CD8-positive, alpha-beta memory T cell (primary cell): ENCODE measurements at regions not wholly inside any gene's neighbourhood (a gene's known extent, or its start where the extent isn't known, plus 50 kb on each side); places are given as distances from the start of the nearest gene placed in this dataset.

ENCODE experiments used
- CTCF ChIA-PET: fragments of 350-600 bp; sonication (Branson Sonifier 250); formaldehyde crosslinking; loops from one replicate; lab custom pipeline; 2021; ENCODE audit warnings: antibody characterized with exemption; lab: Charles Lee
- POLR2A ChIA-PET: fragments of 350-600 bp; sonication (Branson Sonifier 250); formaldehyde crosslinking; loops from one replicate; lab custom pipeline; 2021; ENCODE audit warnings: antibody characterized with exemption; lab: Charles Lee
- DNase-seq, 5 donors: peaks; one replicate each; pipeline versions ENCODE4 v3.0.0 to v3.0.0-alpha.2; 2020 to 2022; ENCODE audit warnings: mixed read lengths in 1 of 5
- H3K27ac ChIP-seq: one replicate; pipeline ENCODE4 v1.7.0; 2013; ENCODE audit warnings: low read depth, mild to moderate bottlenecking, low read length, moderate library complexity
- H3K27me3 ChIP-seq: 2 replicates; pipeline ENCODE4 v1.7.0; 2013; ENCODE audit warnings: low read length, mild to moderate bottlenecking; ENCODE audit not compliant: insufficient read depth, poor library complexity, severe bottlenecking
- H3K36me3 ChIP-seq: 2 replicates; pipeline ENCODE4 v1.7.0; 2013; ENCODE audit warnings: mild to moderate bottlenecking, low read length, moderate library complexity; ENCODE audit not compliant: insufficient read depth
- H3K4me1 ChIP-seq: 2 replicates; pipeline ENCODE4 v1.7.0; 2013; ENCODE audit warnings: mild to moderate bottlenecking, low read length, moderate library complexity; ENCODE audit not compliant: insufficient read depth
- H3K4me3 ChIP-seq: 2 replicates; pipeline ENCODE4 v1.7.0; 2013; ENCODE audit warnings: mild to moderate bottlenecking, low read length
- H3K9me3 ChIP-seq: 2 replicates; pipeline ENCODE4 v1.7.0; 2013; ENCODE audit warnings: mild to moderate bottlenecking, low read length
- H3K27ac Mint-ChIP-seq, 8 donors: one replicate each; pipeline ENCODE4 v1.8.0; 2020 to 2021; ENCODE audit warnings: mixed read lengths in 8 of 8, mild to moderate bottlenecking in 6 of 8, inconsistent platforms in 3 of 8, moderate library complexity in 3 of 8
- H3K27me3 Mint-ChIP-seq, 2 donors: one replicate each; pipeline ENCODE4 v1.8.0; 2020 to 2021; ENCODE audit warnings: mixed read lengths in 2 of 2, mild to moderate bottlenecking in 1 of 2, moderate library complexity in 1 of 2
- H3K36me3 Mint-ChIP-seq, 3 donors: one replicate each; pipeline ENCODE4 v1.8.0; 2020 to 2021; ENCODE audit warnings: mixed read lengths in 3 of 3, inconsistent platforms in 1 of 3, mild to moderate bottlenecking in 1 of 3
- H3K4me1 Mint-ChIP-seq, 3 donors: one replicate each; pipeline ENCODE4 v1.8.0; 2020 to 2021; ENCODE audit warnings: mixed read lengths in 3 of 3, inconsistent platforms in 1 of 3, mild to moderate bottlenecking in 1 of 3
- H3K4me3 Mint-ChIP-seq, 7 donors: one replicate each; pipeline ENCODE4 v1.8.0; 2020 to 2021; ENCODE audit warnings: mixed read lengths in 7 of 7, mild to moderate bottlenecking in 6 of 7, moderate library complexity in 4 of 7, inconsistent platforms in 2 of 7
- H3K9me3 Mint-ChIP-seq, 5 donors: one replicate each; pipeline ENCODE4 v1.8.0; 2020 to 2022; ENCODE audit warnings: mixed read lengths in 5 of 5, mild to moderate bottlenecking in 3 of 5, moderate library complexity in 2 of 5, inconsistent platforms in 1 of 5

DNA sequence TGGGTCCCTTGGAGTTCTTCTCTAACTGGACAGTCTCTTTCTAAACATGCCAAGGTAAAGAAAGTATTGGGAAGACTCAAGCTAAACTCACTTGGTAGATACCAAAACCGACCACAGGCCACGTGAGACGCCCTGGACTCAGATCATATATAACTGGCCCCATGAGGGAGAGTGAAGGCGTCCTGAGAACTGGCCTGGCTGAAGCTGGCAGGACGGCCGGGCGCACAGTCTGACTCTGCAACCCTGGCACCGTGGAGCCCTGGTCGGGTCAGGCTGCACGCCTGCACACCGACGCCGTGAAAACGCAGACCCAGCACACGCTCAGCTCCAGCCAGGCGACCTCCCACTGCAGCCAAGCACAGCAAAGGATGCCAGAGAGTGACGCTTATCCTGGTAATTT is 122.5 kb upstream of the SPACA7 start:
- Mint-ChIP-seq H3K36me3 (no peaks in the 10 kb centered on the region), H3K27me3 (peaks cover 3 to 4% of the 10 kb centered on the region in 2 donors), H3K4me1 (no peaks in the 10 kb centered on the region)

DNA sequence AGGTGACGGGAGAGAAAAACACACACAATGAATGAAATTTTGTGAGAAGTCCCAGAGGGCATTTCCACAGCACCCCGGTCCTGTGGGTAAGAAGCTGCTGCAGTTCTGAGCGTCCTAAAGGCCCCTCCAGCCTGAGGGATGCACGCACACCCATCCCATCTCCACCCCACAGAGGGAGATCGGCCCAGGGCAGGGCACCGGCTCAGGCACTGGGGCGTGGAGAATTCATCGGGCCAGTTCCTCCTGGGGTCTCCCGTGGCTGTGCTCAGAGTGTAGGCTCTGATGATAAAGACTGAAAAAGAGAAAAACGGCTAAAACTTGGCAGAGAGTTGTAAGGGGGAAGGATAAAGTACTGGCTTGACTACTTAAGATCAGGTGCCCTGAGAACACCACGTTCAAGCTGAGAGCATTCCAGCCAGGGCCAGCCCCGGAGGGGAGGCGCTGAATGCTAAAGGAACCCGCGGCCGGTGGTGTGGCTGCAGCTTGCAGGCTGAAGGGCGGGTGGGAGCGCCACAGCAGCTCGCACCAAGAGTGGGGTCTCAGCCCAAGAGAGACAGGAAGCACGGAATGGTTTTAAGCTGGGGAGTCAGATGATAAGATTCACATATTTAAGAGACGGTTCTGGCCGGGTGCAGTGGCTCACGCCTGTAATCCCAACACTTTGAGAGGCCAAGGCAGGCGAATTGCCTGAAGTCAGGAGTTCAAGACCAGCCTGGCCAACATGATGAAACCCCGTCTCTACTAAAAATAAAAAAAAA is 121.9 kb upstream of the SPACA7 start:
- Mint-ChIP-seq H3K27me3 (peaks cover 3 to 4% of the 10 kb centered on the region in 2 donors), H3K4me3 (no peak overlapping the region), H3K27ac (no peak overlapping the region), H3K4me1 (no peaks in the 10 kb centered on the region), H3K9me3 (no peaks in the 10 kb centered on the region), H3K36me3 (no peaks in the 10 kb centered on the region)
- Histone ChIP-seq H3K27me3 (no peaks in the 10 kb centered on the region), H3K27ac (no peak overlapping the region), H3K36me3 (no peaks in the 10 kb centered on the region), H3K4me1 (no peaks in the 10 kb centered on the region), H3K4me3 (no peak overlapping the region), H3K9me3 (no peaks in the 10 kb centered on the region)
- ChIA-PET CTCF (no interaction called here), POLR2A (no interaction called here)
- no peak for DNase-seq

More for the DNA sequence above, 122.5 kb upstream of the SPACA7 start:
- ChIA-PET POLR2A (no interaction called here), CTCF (no interaction called here)
- Histone ChIP-seq H3K27me3 (no peaks in the 10 kb centered on the region), H3K9me3 (no peaks in the 10 kb centered on the region), H3K36me3 (no peaks in the 10 kb centered on the region), H3K4me1 (no peaks in the 10 kb centered on the region), H3K4me3 (no peak overlapping the region), H3K27ac (no peak overlapping the region)
- peak overlapping the region in 1 of 7 donors; percentile 18 for H3K4me3 Mint-ChIP-seq
- no peak for DNase-seq
- no peak overlapping the region for H3K27ac Mint-ChIP-seq
- no peaks in the 10 kb centered on the region for H3K9me3 Mint-ChIP-seq

DNA sequence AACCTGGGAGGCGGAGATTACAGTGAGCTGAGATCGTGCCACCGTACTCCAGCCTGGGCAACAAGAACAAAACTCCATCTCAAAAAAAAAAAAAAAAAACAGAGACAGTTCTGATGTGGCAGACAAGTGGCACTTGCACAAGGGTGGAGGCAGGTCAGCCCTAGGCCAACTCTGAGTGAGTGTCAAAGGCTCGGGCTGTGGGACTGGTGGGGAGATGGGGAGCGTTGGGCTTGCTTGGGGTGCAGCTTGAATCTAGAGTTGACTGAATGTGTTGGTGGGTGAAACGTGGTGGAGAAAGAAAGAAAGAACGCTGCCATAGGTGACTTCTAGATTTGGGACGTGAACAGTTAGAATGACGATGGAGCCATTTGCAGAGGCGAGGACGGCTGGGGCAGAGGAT is 121.3 kb upstream of the SPACA7 start:
- Histone ChIP-seq H3K27ac (no peak overlapping the region), H3K4me3 (no peak overlapping the region), H3K9me3 (no peaks in the 10 kb centered on the region), H3K4me1 (no peaks in the 10 kb centered on the region), H3K27me3 (no peaks in the 10 kb centered on the region), H3K36me3 (no peaks in the 10 kb centered on the region)
- H3K36me3 Mint-ChIP-seq, result no peaks in the 10 kb centered on the region
- POLR2A ChIA-PET, result no interaction called here
- no peak overlapping the region for H3K27ac Mint-ChIP-seq
- peaks cover 3 to 4% of the 10 kb centered on the region in 2 donors for H3K27me3 Mint-ChIP-seq
- no peaks in the 10 kb centered on the region for H3K4me1 Mint-ChIP-seq
- DNase-seq, result no peak
- no peak overlapping the region for H3K4me3 Mint-ChIP-seq
- CTCF ChIA-PET, result no interaction called here
- H3K9me3 Mint-ChIP-seq, result no peaks in the 10 kb centered on the region

DNA sequence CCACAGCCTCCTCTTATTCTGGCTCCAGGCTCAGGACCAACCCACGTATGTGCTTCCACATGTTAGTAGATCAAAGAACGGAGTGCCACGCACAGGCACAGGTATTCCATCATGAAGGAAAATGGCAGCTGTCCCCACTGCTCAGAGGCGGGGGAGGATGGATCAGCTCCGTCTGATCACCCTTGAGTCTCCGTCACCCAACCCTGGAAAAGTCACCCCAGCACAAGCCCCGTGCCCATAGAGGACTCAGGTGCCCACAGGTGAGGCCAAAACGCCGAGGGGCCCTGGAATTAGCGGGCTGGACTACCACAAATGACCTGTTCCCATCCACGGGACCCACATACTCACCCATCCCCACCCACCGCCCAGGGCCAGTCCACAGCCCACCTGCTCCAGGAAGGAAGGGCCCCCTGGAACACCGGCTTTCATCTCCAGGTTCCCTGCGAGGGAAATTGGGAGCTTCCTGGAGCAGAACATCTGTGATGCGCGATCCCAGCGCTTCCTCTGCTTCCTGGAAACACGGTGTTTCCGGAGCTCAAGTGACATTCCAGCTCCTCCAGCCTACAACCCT is 120.5 kb upstream of the SPACA7 start:
- H3K27ac ChIP-seq, result no peak overlapping the region
- ChIA-PET POLR2A (no interaction called here), CTCF (no interaction called here)
- peaks cover 3 to 4% of the 10 kb centered on the region in 2 donors for H3K27me3 Mint-ChIP-seq
- H3K36me3 ChIP-seq, result no peaks in the 10 kb centered on the region
- DNase-seq, result no peak
- H3K9me3 ChIP-seq, result no peaks in the 10 kb centered on the region
- no peak overlapping the region for H3K27ac Mint-ChIP-seq
- H3K36me3 Mint-ChIP-seq, result no peaks in the 10 kb centered on the region
- no peaks in the 10 kb centered on the region for H3K4me1 ChIP-seq
- no peaks in the 10 kb centered on the region for H3K27me3 ChIP-seq
- H3K4me1 Mint-ChIP-seq, result no peaks in the 10 kb centered on the region
- no peak overlapping the region for H3K4me3 ChIP-seq
- no peak overlapping the region for H3K4me3 Mint-ChIP-seq
- H3K9me3 Mint-ChIP-seq, result no peaks in the 10 kb centered on the region

DNA sequence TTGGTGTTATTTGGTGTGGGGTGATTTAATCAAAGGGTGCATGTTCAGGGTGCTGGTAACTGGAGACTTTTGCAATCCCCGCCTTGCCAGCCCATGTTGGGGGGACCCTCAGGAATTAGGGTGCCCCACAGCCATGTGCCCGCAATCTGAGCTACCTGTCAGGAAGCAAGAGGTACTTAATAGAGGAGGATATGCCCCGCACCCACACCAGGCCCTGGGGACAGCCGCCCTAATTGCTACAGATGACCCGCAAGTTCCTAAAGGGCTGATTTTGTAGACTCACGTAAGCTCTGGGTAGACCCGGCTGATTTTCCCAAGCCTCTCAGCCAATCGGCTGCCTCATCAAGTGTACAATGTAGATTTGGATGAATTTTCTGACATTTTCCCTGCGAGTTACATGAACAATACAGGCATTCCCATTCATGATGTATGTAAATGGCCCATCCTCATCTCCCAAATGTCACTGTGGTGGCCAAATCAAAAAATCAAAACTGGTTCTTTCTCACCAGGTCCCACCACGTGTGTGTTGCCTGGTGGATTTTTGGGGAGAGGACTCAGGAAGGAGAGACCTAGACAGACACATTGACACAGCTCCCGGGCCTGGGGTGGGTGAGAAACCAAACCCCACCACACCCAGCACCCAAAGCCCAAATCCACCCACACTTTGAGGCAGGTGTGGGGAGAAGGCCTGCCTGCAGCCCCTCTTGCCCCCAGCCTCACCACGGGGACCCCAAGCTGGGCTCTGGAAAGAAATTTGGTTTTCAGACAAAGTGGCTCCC is 119.2 kb upstream of the SPACA7 start:
- Mint-ChIP-seq H3K4me3 (no peak overlapping the region), H3K4me1 (no peaks in the 10 kb centered on the region), H3K36me3 (no peaks in the 10 kb centered on the region), H3K9me3 (peaks cover 0 to 2% (median 0%) of the 10 kb centered on the region in 5 donors), H3K27ac (peak overlapping the region in 1 of 8 donors; percentile 33), H3K27me3 (peaks cover 3 to 8% of the 10 kb centered on the region in 2 donors)
- Histone ChIP-seq H3K27me3 (no peaks in the 10 kb centered on the region), H3K9me3 (no peaks in the 10 kb centered on the region), H3K4me1 (no peaks in the 10 kb centered on the region), H3K36me3 (no peaks in the 10 kb centered on the region), H3K27ac (no peak overlapping the region), H3K4me3 (no peak overlapping the region)
- CTCF ChIA-PET, result no interaction called here
- DNase-seq, result no peak
- POLR2A ChIA-PET, result no interaction called here

DNA sequence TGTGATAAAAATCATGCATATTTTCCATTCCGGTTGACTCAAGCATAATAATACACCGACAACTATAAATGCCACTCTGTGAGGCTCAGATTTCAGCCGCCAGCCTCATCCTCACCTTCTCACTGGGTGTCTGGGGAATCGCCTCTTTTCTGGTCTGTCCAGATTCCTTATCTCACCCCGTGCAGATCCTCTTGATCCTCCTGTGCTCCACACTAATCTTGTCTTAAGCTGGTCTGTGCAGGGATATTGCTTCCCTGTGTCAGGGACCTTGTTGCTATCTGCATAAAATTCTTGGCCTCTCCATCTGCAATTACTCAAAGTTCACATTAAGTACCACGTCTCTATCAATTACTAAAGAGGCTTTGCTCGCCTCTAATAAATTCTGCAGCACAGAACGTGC is 116.6 kb upstream of the SPACA7 start:
- no peak for DNase-seq
- Histone ChIP-seq H3K9me3 (no peaks in the 10 kb centered on the region), H3K4me1 (no peaks in the 10 kb centered on the region), H3K27me3 (no peaks in the 10 kb centered on the region), H3K36me3 (no peaks in the 10 kb centered on the region), H3K4me3 (no peak overlapping the region), H3K27ac (no peak overlapping the region)
- ChIA-PET POLR2A (no interaction called here), CTCF (no interaction called here)
- Mint-ChIP-seq H3K9me3 (peaks cover 0 to 2% (median 0%) of the 10 kb centered on the region in 5 donors), H3K27ac (no peak overlapping the region), H3K4me3 (no peak overlapping the region), H3K36me3 (no peaks in the 10 kb centered on the region), H3K27me3 (peaks cover 1 to 8% of the 10 kb centered on the region in 2 donors), H3K4me1 (no peaks in the 10 kb centered on the region)

DNA sequence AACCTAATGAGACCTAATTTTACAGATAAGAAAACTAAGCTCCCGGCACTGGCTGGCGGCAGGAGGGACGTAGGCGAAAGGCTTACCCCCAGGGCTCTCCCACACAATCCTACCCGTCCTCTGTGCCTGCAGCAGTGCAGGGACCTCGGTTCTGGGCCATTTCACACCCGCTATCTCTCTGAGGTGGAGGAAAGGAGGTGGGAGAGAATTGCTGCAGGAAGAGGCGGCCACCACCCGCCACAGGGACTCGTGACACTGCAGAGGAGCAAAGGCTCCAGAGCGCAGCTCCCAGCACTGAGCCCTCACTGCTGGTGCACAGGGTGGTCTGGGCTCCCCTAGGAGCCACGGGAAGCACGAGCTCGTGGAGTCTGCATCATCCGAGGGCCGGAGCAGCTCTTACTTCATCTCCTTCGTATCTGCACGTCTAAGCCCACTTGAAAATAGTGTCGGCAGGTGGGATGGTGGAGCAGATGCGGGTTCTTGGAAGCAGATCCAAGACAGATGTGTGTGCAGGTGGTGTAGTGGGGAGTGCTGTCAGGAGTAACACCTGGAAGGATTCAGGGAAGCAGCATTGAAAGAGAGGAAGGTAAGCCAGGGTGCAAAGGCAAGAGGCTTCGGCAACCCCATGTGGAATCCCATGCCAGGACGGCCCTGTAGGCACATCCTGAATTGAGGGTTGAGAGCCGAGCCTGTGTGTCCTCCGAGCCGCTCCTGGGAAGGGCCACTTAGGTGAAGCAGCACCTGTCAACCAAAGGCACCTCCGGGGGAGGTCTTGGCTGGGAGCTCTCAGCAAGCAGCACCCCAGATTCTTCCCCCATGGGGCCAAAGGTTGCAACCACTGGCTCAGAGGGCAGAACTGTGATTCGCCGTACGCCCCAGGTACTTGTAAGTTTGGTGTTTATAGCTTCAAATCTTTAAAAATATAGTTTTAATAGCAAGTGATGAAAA is 115.8 kb upstream of the SPACA7 start:
- Mint-ChIP-seq H3K27me3 (peaks cover 1 to 4% of the 10 kb centered on the region in 2 donors), H3K27ac (no peak overlapping the region), H3K9me3 (peaks cover 0 to 2% (median 0%) of the 10 kb centered on the region in 5 donors), H3K4me1 (no peaks in the 10 kb centered on the region), H3K36me3 (no peaks in the 10 kb centered on the region), H3K4me3 (no peak overlapping the region)
- DNase-seq, result no peak
- no peaks in the 10 kb centered on the region for H3K9me3 ChIP-seq
- no peaks in the 10 kb centered on the region for H3K4me1 ChIP-seq
- H3K27me3 ChIP-seq, result no peaks in the 10 kb centered on the region
- ChIA-PET POLR2A (no interaction called here), CTCF (no interaction called here)
- H3K4me3 ChIP-seq, result no peak overlapping the region
- no peak overlapping the region for H3K27ac ChIP-seq
- no peaks in the 10 kb centered on the region for H3K36me3 ChIP-seq
